HFF-Myc (cell line): ENCODE measurements at regions not wholly inside any gene's neighbourhood (a gene's known extent, or its start where the extent isn't known, plus 50 kb on each side); places are given as distances from the start of the nearest gene placed in this dataset.

Experiments used
- DNase-seq: peaks from one replicate; pipeline ENCODE4 v3.0.0-alpha.2; 2011; ENCODE audit warnings: low read depth; ENCODE audit errors: extremely low read depth
- H3K4me3 ChIP-seq: replicated peaks from 2 replicates; pipeline ENCODE4 v1.5.1; 2011; ENCODE audit warnings: low read depth, mild to moderate bottlenecking, control low read depth, low read length
- TF ChIP-seq, protein P1 (sequence below): IDR thresholded peaks from 2 replicates; pipeline ENCODE4 v1.5.1; 2012; ENCODE audit warnings: mild to moderate bottlenecking, low read depth, low read length, control low read depth; ENCODE audit errors: missing control alignments

DNA sequence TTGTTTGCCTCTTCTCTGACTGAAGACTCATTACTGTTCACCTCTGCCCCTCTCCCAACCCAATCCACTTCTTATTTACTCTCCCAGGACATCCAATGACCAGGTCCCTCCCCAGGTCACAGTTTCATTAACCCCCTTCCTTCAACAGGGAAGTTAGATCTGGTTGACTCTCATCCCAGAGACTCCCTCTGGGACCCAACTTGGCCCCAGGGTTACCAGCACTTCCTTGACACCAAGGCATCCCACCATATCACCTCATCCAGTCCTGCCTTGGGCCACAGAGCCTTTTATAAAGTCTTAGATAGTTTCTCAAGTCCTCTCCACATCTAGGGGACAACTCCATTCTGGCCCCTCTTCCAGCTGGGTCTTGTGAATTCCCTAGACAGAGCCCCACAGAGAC is 470.6 kb upstream of the TSHZ3 start:
- TF ChIP-seq, protein P1, sequence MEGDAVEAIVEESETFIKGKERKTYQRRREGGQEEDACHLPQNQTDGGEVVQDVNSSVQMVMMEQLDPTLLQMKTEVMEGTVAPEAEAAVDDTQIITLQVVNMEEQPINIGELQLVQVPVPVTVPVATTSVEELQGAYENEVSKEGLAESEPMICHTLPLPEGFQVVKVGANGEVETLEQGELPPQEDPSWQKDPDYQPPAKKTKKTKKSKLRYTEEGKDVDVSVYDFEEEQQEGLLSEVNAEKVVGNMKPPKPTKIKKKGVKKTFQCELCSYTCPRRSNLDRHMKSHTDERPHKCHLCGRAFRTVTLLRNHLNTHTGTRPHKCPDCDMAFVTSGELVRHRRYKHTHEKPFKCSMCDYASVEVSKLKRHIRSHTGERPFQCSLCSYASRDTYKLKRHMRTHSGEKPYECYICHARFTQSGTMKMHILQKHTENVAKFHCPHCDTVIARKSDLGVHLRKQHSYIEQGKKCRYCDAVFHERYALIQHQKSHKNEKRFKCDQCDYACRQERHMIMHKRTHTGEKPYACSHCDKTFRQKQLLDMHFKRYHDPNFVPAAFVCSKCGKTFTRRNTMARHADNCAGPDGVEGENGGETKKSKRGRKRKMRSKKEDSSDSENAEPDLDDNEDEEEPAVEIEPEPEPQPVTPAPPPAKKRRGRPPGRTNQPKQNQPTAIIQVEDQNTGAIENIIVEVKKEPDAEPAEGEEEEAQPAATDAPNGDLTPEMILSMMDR = no peak
- no peak for DNase-seq
- H3K4me3 ChIP-seq = no peak overlapping the region

DNA sequence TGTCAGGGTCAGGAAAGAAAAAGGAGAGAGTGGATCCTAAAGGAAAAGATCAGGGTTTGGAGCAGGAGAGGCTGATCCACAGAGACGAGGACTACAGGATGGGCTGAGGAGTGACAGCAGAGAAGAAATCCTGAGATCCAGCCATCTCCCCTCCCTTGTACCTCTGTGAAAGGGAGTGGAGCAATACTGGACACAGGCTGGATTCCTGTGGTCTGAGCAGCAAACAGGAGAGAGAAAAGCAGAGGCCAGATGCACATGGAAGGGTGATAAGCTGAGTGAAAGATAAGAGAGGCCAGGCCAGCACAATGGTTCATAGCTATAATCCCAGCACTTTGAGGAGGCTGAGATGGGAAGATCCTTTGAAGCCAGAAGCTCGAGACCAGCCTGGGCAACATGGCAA is 472.1 kb upstream of the TSHZ3 start:
- DNase-seq = no peak
- H3K4me3 ChIP-seq = no peak overlapping the region
- TF ChIP-seq, protein P1 = no peak

GRCh38 chr19:31825134-31826094 is 476.2 kb upstream of the TSHZ3 start:
- DNase-seq = no peak
- TF ChIP-seq, protein P1 = no peak
- no peak overlapping the region for H3K4me3 ChIP-seq

DNA sequence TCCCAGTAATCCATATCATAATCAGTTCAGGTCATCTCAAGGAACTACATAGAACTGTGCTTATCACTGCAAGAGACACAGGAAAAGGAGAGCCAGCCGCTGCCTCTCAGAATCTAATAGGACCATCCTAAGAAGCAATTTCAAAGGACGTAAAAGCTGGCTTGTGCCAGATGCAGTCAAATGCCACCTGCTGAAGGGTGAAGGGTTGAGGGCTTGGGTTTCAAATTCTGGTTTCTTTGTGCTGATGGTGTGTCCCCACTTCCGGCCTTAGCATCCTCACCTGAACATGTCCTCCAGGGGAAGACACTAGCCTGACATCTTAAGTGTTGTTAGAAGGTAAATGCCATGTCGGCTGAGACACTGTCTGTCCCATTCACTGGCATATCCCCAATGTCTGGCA is 477.1 kb upstream of the TSHZ3 start:
- no peak for DNase-seq
- TF ChIP-seq, protein P1 = no peak
- H3K4me3 ChIP-seq = no peak overlapping the region

DNA sequence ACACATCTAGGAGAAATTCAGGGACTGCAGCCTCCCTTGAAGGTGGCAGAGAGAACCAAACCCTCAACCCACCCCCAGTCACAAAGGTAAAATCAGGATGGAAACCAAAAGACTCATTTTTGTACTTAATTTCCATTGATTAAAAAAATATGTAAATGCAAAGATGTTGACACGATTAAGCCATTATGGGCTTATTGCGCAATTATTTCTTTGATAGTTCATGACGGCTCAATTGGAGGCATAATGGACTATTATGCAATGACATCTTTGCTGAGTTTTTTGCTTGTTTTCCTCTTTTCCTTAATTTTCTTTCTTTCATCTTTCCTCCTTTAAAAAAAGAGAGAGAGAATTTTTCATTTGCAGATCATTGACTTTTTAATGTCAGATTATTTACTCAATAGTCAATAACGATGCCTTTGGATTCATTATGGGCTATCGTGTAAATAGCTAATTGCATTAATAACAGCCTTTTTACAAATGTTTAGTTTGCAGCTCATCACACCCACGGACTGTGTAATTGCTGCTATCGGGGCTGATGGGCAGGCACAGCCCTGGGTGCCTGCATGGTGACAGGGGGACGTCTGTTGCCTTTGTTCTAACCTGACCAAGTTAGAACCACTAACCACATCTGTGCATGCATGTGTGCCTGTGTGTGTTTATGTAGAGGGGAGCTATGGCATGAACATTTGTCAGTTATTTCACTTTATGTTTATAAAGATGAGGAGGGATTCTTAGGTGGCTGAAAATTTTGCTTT is 482.4 kb upstream of the TSHZ3 start:
- H3K4me3 ChIP-seq = no peak overlapping the region
- TF ChIP-seq, protein P1 = no peak
- no peak for DNase-seq

GRCh38 chr19:31832176-31832548 is 482.9 kb upstream of the TSHZ3 start:
- H3K4me3 ChIP-seq = no peak overlapping the region
- DNase-seq = no peak
- TF ChIP-seq, protein P1 = no peak
